ENCODE measurements at regions not wholly inside any gene's neighbourhood (a gene's known extent, or its start where the extent isn't known, plus 50 kb on each side); places are given as distances from the start of the nearest gene placed in this dataset.

DNA sequence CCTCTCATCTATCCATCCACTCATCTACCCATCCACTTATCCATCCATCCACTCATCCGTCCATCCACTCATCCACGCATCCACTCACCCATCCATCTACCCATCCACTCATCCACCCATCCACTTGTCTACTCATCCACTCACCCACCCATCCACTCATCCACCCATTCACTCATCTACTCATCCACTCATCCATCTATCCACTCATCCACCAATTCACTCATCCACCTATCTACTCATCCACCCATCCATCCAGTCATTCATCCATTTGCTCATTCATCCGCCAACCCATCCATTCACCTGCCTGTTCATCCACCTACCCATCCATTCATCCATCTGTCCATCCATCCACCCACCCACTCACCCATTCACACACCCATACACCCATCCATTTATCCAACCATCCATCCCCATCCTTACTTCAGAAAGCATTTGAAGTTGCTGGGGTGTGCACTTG, 329.6 kb downstream of the SEC14L1 start:
- Histone ChIP-seq H3K36me3 (peaks cover 0 to 27% (median 9%) of the 10 kb centered on the region in 4 donors), H3K27me3 (no peaks in the 10 kb centered on the region), H3K27ac (peak overlapping the region in 4 of 5 donors; percentile 70 to 89 (median 86)), H3K9me3 (no peaks in the 10 kb centered on the region), H3K4me1 (peaks cover 74 to 95% (median 88%) of the 10 kb centered on the region in 4 donors), H3K4me3 (no peak overlapping the region)
- WGBS, 5 donors, result 94 to 100% (median 98%) methylated on average over 3 of the region's 3 CpGs
- intact Hi-C loops (cut with DNase I; ENCODE audit: low total_unique reads), result no loop called here
- no peak for DNase-seq
- TF ChIP-seq EP300 (IDR thresholded peaks at IDR 0.05) (no peak), POLR2A (IDR thresholded peaks at IDR 0.05) (no peak), POLR2AphosphoS5 (IDR thresholded peaks at IDR 0.05) (no peak)
- TF ChIP-seq, protein P1, sequence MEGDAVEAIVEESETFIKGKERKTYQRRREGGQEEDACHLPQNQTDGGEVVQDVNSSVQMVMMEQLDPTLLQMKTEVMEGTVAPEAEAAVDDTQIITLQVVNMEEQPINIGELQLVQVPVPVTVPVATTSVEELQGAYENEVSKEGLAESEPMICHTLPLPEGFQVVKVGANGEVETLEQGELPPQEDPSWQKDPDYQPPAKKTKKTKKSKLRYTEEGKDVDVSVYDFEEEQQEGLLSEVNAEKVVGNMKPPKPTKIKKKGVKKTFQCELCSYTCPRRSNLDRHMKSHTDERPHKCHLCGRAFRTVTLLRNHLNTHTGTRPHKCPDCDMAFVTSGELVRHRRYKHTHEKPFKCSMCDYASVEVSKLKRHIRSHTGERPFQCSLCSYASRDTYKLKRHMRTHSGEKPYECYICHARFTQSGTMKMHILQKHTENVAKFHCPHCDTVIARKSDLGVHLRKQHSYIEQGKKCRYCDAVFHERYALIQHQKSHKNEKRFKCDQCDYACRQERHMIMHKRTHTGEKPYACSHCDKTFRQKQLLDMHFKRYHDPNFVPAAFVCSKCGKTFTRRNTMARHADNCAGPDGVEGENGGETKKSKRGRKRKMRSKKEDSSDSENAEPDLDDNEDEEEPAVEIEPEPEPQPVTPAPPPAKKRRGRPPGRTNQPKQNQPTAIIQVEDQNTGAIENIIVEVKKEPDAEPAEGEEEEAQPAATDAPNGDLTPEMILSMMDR (IDR thresholded peaks at IDR 0.05), result no peak

GRCh38 chr17:77470800-77471733, 330.3 kb downstream of the SEC14L1 start:
- no peaks in the 10 kb centered on the region for H3K9me3 ChIP-seq
- H3K4me1 ChIP-seq, result peaks cover 74 to 95% (median 88%) of the 10 kb centered on the region in 4 donors
- DNase-seq, result peak in 1 of 2 donors; percentile 80
- peak overlapping the region; percentile 70 to 89 (median 84) for H3K27ac ChIP-seq
- intact Hi-C loops (cut with DNase I; ENCODE audit: low total_unique reads), result no loop called here
- peaks cover 0 to 27% (median 9%) of the 10 kb centered on the region in 4 donors for H3K36me3 ChIP-seq
- no peak for TF ChIP-seq EP300 (IDR thresholded peaks at IDR 0.05)
- TF ChIP-seq, protein P1 (IDR thresholded peaks at IDR 0.05), result no peak
- no peak for TF ChIP-seq POLR2AphosphoS5 (IDR thresholded peaks at IDR 0.05)
- no peak for TF ChIP-seq POLR2A (IDR thresholded peaks at IDR 0.05)
- WGBS, 5 donors, result 52 to 66% (median 64%) methylated on average over 7 to 9 of the region's 9 CpGs
- no peak overlapping the region for H3K4me3 ChIP-seq
- H3K27me3 ChIP-seq, result no peaks in the 10 kb centered on the region

DNA sequence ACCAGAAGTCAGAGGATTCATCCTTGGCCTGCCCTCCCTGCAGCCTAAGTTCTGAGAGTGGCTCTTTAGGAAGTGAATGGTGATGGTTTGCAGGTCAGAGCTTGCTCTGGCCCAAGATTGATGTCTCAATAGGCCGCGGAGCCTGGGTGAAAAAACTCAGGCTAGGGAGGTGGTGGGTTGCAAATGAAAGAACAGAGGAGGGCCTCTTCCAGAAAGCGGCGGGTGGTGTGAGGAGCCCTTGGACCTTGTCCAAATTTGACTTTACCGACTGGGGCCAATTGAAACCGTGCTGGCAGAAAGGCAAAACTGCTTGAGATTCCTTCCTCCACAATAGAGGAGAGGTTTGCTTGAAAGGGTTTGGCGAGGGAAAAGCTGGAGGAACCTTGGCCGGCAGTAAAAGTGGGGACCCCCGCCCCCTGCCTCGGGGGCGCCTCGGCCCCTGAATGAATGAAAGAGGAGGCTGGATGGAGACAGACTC, 331.3 kb downstream of the SEC14L1 start:
- H3K27ac ChIP-seq, result peak overlapping the region; percentile 70 to 89 (median 84)
- no peaks in the 10 kb centered on the region for H3K9me3 ChIP-seq
- DNase-seq, result peak; percentile 56 to 87
- TF ChIP-seq POLR2A (IDR thresholded peaks at IDR 0.05) (no peak), POLR2AphosphoS5 (IDR thresholded peaks at IDR 0.05) (peak in 1 of 3 donors; percentile 4)
- TF ChIP-seq, protein P1 (IDR thresholded peaks at IDR 0.05), result no peak
- 3 to 14% (median 7%) methylated on average over 12 of the region's 12 CpGs for WGBS, 5 donors
- no peaks in the 10 kb centered on the region for H3K27me3 ChIP-seq
- H3K36me3 ChIP-seq, result peaks cover 0 to 22% (median 9%) of the 10 kb centered on the region in 4 donors
- intact Hi-C loops (cut with DNase I; ENCODE audit: low total_unique reads), result no loop called here
- H3K4me3 ChIP-seq, result peak overlapping the region in 1 of 4 donors; percentile 17
- H3K4me1 ChIP-seq, result peaks cover 74 to 95% (median 88%) of the 10 kb centered on the region in 4 donors

GRCh38 chr17:77472468-77473310, 331.9 kb downstream of the SEC14L1 start:
- WGBS, 5 donors, result 27 to 43% (median 36%) methylated on average over 10 of the region's 10 CpGs

More at GRCh38 chr17:77472468-77473310, 331.9 kb downstream of the SEC14L1 start:
- peaks cover 74 to 95% (median 88%) of the 10 kb centered on the region in 4 donors for H3K4me1 ChIP-seq
- H3K27me3 ChIP-seq, result no peaks in the 10 kb centered on the region
- DNase-seq, result peak in 1 of 2 donors; percentile 57
- peak overlapping the region in 1 of 4 donors; percentile 17 for H3K4me3 ChIP-seq
- TF ChIP-seq EP300 (IDR thresholded peaks at IDR 0.05) (no peak), POLR2AphosphoS5 (IDR thresholded peaks at IDR 0.05) (no peak), POLR2A (IDR thresholded peaks at IDR 0.05) (no peak)
- TF ChIP-seq, protein P1 (IDR thresholded peaks at IDR 0.05), result no peak
- peak overlapping the region; percentile 70 to 89 (median 84) for H3K27ac ChIP-seq
- H3K36me3 ChIP-seq, result peaks cover 0 to 15% (median 6%) of the 10 kb centered on the region in 4 donors
- H3K9me3 ChIP-seq, result no peaks in the 10 kb centered on the region
- intact Hi-C loops (cut with DNase I; ENCODE audit: low total_unique reads), result no loop called here

Measured in stomach (tissue), 8 donors.